SK-N-SH treated with all-trans-retinoic acid at 6 μM for 48 hours (cell line): ENCODE measurements at regions not wholly inside any gene's neighbourhood (a gene's known extent, or its start where the extent isn't known, plus 50 kb on each side); places are given as distances from the start of the nearest gene placed in this dataset.

Source experiments
- ATAC-seq: fragments of 200-7000 bp; cut with Tn5 transposase; 3 replicates; pipeline ENCODE4 v1.9.1; 2020; ENCODE audit warnings: mild to moderate bottlenecking, moderate library complexity
- ARNTL ChIP-seq: fragments of 450-650 bp; formaldehyde crosslinking; IDR thresholded peaks from 2 replicates; pipeline ENCODE4 v1.5.0; 2020; ENCODE audit warnings: low read depth, mild to moderate bottlenecking, moderate library complexity, borderline replicate concordance
- BACH2 ChIP-seq: fragments of 250-450 bp; sonication (Bioruptor Pico); IDR thresholded peaks from 2 replicates; pipeline ENCODE4 v1.9.0; 2021; ENCODE audit warnings: mild to moderate bottlenecking, borderline replicate concordance
- CSDC2 ChIP-seq: fragments of 250-450 bp; sonication (Bioruptor Pico); IDR thresholded peaks from 2 replicates; pipeline ENCODE4 v1.5.0; 2020; ENCODE audit warnings: mild to moderate bottlenecking, moderate library complexity
- ESRRG ChIP-seq: fragments of 250-450 bp; sonication (Bioruptor Pico); IDR thresholded peaks from 2 replicates; pipeline ENCODE4 v1.6.1; 2021; ENCODE audit warnings: mild to moderate bottlenecking
- GLIS3 ChIP-seq: fragments of 250-450 bp; sonication (Bioruptor Pico); IDR thresholded peaks from 2 replicates; pipeline ENCODE4 v1.5.0; 2020; ENCODE audit warnings: mild to moderate bottlenecking, moderate library complexity
- ISL1 ChIP-seq: fragments of 250-450 bp; sonication (Bioruptor Pico); IDR thresholded peaks from 2 replicates; pipeline ENCODE4 v2.1.2; 2022; ENCODE audit warnings: mild to moderate bottlenecking, moderate library complexity
- PPARA ChIP-seq: fragments of 250-450 bp; sonication (Bioruptor Pico); IDR thresholded peaks from 2 replicates; pipeline ENCODE4 v1.5.0; 2020; ENCODE audit warnings: mild to moderate bottlenecking, borderline replicate concordance
- SNAI2 ChIP-seq: fragments of 250-450 bp; sonication (Bioruptor Pico); IDR thresholded peaks from 2 replicates; pipeline ENCODE4 v1.5.0; 2020; ENCODE audit warnings: mild to moderate bottlenecking, moderate library complexity
- TCF4 ChIP-seq: fragments of 250-450 bp; sonication (Bioruptor Pico); IDR thresholded peaks from 2 replicates; pipeline ENCODE4 v1.8.0; 2021; ENCODE audit warnings: mild to moderate bottlenecking, moderate library complexity, borderline replicate concordance
- TOX ChIP-seq: fragments of 250-450 bp; sonication (Bioruptor Pico); IDR thresholded peaks from 2 replicates; pipeline ENCODE4 v1.8.0; 2021; ENCODE audit warnings: mild to moderate bottlenecking, moderate library complexity, borderline replicate concordance
- ZC3H10 ChIP-seq: fragments of 250-450 bp; sonication (Bioruptor Pico); IDR thresholded peaks from 2 replicates; pipeline ENCODE4 v1.5.1; 2021; ENCODE audit warnings: mild to moderate bottlenecking, moderate library complexity
- ZFP3 ChIP-seq: fragments of 250-450 bp; sonication (Bioruptor Pico); IDR thresholded peaks from 2 replicates; pipeline ENCODE4 v1.5.0; 2020; ENCODE audit warnings: mild to moderate bottlenecking, moderate library complexity
- ZFP30 ChIP-seq: fragments of 450-650 bp; formaldehyde crosslinking; IDR thresholded peaks from 2 replicates; pipeline ENCODE4 v1.5.0; 2022; ENCODE audit warnings: mild to moderate bottlenecking, moderate library complexity
- ZNF565 ChIP-seq: fragments of 450-650 bp; formaldehyde crosslinking; conservative IDR thresholded peaks from 2 replicates; pipeline ENCODE4 v1.5.0; 2020; ENCODE audit warnings: low read depth, mild to moderate bottlenecking, moderate library complexity
- ZNF8 ChIP-seq: fragments of 450-650 bp; formaldehyde crosslinking; IDR thresholded peaks from 2 replicates; pipeline ENCODE4 v1.5.0; 2020; ENCODE audit warnings: mild to moderate bottlenecking, moderate library complexity
- TF ChIP-seq, protein P1 (sequence below): fragments of 250-450 bp; sonication (Bioruptor Pico); IDR thresholded peaks from 2 replicates; pipeline ENCODE4 v1.8.0; 2021; ENCODE audit warnings: low read depth, mild to moderate bottlenecking, moderate library complexity, borderline replicate concordance
- TF ChIP-seq, protein P2 (sequence below): fragments of 250-450 bp; sonication (Bioruptor Pico); IDR thresholded peaks from 2 replicates; pipeline ENCODE4 v1.8.0; 2020; ENCODE audit warnings: mild to moderate bottlenecking, moderate library complexity, borderline replicate concordance
- TF ChIP-seq, protein P3 (sequence below): fragments of 250-450 bp; sonication (Bioruptor Pico); IDR thresholded peaks from 2 replicates; pipeline ENCODE4 v1.5.0; 2020; ENCODE audit warnings: mild to moderate bottlenecking, moderate library complexity
- TF ChIP-seq, protein P4 (sequence below): fragments of 250-450 bp; sonication (Bioruptor Pico); IDR thresholded peaks from 2 replicates; pipeline ENCODE4 v1.5.1; 2020; ENCODE audit warnings: low read depth, mild to moderate bottlenecking, moderate library complexity
- TF ChIP-seq, protein P5 (sequence below): fragments of 250-450 bp; sonication (Bioruptor Pico); IDR thresholded peaks from 2 replicates; pipeline ENCODE4 v1.5.1; 2021; ENCODE audit warnings: mild to moderate bottlenecking, moderate library complexity

DNA sequence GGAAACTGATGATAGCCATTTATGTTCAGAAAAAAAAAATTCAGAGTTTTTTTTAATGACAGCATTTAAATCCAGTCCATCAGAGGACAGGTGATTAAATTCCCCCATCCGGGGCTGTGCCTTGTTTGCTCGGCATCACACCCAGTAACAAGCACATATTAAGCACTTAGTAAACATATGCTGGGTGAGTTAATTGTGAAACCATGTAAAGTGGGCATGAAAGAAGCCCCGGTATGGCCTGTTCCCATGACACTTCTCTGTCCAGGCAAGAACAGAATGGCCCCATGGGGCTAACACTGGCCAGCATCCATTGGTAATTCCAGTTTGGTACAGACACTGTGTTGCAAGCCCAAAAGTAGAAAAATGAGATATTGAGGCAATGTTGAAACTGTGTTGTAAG, 220.8 kb upstream of the RNF32 start:
- no peak for TF ChIP-seq ZFP3
- TF ChIP-seq PPARA (CRISPR knock-in tag): no peak
- no peak for TF ChIP-seq ESRRG (CRISPR knock-in tag)
- no peak for TF ChIP-seq CSDC2 (CRISPR knock-in tag)
- TF ChIP-seq ZFP30 (CRISPR knock-in tag): no peak
- TF ChIP-seq, protein P1, sequence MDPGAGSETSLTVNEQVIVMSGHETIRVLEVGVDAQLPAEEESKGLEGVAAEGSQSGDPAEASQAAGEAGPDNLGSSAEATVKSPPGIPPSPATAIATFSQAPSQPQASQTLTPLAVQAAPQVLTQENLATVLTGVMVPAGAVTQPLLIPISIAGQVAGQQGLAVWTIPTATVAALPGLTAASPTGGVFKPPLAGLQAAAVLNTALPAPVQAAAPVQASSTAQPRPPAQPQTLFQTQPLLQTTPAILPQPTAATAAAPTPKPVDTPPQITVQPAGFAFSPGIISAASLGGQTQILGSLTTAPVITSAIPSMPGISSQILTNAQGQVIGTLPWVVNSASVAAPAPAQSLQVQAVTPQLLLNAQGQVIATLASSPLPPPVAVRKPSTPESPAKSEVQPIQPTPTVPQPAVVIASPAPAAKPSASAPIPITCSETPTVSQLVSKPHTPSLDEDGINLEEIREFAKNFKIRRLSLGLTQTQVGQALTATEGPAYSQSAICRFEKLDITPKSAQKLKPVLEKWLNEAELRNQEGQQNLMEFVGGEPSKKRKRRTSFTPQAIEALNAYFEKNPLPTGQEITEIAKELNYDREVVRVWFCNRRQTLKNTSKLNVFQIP (CRISPR knock-in tag): no peak
- TF ChIP-seq, protein P2, sequence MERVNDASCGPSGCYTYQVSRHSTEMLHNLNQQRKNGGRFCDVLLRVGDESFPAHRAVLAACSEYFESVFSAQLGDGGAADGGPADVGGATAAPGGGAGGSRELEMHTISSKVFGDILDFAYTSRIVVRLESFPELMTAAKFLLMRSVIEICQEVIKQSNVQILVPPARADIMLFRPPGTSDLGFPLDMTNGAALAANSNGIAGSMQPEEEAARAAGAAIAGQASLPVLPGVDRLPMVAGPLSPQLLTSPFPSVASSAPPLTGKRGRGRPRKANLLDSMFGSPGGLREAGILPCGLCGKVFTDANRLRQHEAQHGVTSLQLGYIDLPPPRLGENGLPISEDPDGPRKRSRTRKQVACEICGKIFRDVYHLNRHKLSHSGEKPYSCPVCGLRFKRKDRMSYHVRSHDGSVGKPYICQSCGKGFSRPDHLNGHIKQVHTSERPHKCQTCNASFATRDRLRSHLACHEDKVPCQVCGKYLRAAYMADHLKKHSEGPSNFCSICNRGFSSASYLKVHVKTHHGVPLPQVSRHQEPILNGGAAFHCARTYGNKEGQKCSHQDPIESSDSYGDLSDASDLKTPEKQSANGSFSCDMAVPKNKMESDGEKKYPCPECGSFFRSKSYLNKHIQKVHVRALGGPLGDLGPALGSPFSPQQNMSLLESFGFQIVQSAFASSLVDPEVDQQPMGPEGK (CRISPR knock-in tag): no peak
- TF ChIP-seq, protein P3, sequence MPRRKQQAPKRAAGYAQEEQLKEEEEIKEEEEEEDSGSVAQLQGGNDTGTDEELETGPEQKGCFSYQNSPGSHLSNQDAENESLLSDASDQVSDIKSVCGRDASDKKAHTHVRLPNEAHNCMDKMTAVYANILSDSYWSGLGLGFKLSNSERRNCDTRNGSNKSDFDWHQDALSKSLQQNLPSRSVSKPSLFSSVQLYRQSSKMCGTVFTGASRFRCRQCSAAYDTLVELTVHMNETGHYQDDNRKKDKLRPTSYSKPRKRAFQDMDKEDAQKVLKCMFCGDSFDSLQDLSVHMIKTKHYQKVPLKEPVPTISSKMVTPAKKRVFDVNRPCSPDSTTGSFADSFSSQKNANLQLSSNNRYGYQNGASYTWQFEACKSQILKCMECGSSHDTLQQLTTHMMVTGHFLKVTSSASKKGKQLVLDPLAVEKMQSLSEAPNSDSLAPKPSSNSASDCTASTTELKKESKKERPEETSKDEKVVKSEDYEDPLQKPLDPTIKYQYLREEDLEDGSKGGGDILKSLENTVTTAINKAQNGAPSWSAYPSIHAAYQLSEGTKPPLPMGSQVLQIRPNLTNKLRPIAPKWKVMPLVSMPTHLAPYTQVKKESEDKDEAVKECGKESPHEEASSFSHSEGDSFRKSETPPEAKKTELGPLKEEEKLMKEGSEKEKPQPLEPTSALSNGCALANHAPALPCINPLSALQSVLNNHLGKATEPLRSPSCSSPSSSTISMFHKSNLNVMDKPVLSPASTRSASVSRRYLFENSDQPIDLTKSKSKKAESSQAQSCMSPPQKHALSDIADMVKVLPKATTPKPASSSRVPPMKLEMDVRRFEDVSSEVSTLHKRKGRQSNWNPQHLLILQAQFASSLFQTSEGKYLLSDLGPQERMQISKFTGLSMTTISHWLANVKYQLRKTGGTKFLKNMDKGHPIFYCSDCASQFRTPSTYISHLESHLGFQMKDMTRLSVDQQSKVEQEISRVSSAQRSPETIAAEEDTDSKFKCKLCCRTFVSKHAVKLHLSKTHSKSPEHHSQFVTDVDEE: no peak
- no peak for TF ChIP-seq ISL1
- no peak for TF ChIP-seq ARNTL
- TF ChIP-seq, protein P4, sequence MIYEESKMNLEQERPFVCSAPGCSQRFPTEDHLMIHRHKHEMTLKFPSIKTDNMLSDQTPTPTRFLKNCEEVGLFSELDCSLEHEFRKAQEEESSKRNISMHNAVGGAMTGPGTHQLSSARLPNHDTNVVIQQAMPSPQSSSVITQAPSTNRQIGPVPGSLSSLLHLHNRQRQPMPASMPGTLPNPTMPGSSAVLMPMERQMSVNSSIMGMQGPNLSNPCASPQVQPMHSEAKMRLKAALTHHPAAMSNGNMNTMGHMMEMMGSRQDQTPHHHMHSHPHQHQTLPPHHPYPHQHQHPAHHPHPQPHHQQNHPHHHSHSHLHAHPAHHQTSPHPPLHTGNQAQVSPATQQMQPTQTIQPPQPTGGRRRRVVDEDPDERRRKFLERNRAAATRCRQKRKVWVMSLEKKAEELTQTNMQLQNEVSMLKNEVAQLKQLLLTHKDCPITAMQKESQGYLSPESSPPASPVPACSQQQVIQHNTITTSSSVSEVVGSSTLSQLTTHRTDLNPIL (CRISPR knock-in tag): no peak
- TF ChIP-seq, protein P5, sequence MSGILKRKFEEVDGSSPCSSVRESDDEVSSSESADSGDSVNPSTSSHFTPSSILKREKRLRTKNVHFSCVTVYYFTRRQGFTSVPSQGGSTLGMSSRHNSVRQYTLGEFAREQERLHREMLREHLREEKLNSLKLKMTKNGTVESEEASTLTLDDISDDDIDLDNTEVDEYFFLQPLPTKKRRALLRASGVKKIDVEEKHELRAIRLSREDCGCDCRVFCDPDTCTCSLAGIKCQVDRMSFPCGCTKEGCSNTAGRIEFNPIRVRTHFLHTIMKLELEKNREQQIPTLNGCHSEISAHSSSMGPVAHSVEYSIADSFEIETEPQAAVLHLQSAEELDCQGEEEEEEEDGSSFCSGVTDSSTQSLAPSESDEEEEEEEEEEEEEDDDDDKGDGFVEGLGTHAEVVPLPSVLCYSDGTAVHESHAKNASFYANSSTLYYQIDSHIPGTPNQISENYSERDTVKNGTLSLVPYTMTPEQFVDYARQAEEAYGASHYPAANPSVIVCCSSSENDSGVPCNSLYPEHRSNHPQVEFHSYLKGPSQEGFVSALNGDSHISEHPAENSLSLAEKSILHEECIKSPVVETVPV: no peak
- no peak for TF ChIP-seq SNAI2 (CRISPR knock-in tag)
- TF ChIP-seq BACH2 (CRISPR knock-in tag): no peak
- TF ChIP-seq ZNF565: no peak
- no peak for ATAC-seq

DNA sequence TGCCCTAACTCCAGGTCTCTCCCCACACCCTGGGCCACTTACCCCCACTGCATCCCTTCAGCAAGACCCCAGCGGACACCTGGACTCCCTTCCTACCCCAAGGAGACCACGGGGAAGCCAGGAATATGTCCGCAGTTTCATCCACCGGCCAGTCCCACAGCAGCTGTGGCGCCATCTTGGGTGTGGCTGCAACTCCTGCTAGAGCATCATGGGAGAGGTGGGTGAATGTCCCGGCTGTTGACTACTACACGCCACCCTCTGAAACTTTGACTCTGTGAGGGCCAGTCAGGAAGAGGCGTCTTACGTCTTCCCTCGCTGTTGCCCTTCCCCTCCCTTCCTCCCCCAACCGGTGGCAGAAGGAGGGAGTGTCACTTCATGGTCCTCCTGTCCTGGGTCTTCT, 238.3 kb upstream of the RNF32 start:
- no peak for ATAC-seq
- TF ChIP-seq, protein P1 (CRISPR knock-in tag): no peak
- TF ChIP-seq ZNF8 (CRISPR knock-in tag) (no peak), TOX (CRISPR knock-in tag) (no peak), CSDC2 (CRISPR knock-in tag) (no peak), BACH2 (CRISPR knock-in tag) (no peak), GLIS3 (CRISPR knock-in tag) (no peak), PPARA (CRISPR knock-in tag) (no peak), ZNF565 (no peak), ZFP3 (no peak), ZC3H10 (no peak), ARNTL (no peak), ESRRG (CRISPR knock-in tag) (no peak), TCF4 (no peak), ZFP30 (CRISPR knock-in tag) (no peak), SNAI2 (CRISPR knock-in tag) (no peak)
- TF ChIP-seq, protein P2 (CRISPR knock-in tag): no peak
- TF ChIP-seq, protein P3: no peak
